ENCODE measurements at regions not wholly inside any gene's neighbourhood (a gene's known extent, or its start where the extent isn't known, plus 50 kb on each side); places are given as distances from the start of the nearest gene placed in this dataset.
"Not testable (repeated sequence)": the region's sequence is repeated elsewhere in the genome, so short reads cannot be mapped to it uniquely, and the experiment has no call there.

DNA sequence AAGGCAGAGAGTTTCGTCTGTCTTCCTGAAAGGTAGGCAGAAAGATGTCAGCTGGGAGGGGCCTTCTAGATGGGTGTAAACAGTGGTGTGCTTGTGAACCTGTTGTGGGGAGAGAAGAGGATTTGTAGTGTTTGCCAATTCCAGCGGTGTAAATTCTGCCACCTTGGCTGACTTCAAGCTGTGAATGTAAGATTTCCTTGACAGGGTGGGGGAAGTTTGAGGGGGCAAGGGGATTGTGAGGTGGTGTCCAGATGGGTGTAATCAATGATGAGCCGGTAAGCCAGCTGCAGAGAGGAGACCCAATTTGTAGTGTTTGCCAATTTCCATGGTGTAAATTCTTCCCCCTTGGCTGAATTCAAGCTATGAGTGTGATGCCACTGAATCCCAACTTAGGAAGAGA, 61.0 kb upstream of the ADGRE5 start:
- Histone ChIP-seq H3K4me1 (replicated peaks in 1 of 2) (no peaks in the 10 kb centered on the region), H3K9me3 (replicated peaks in 1 of 3) (no peaks in the 10 kb centered on the region), H3K36me3 (replicated peaks in 1 of 2) (no peaks in the 10 kb centered on the region), H3K4me3 (no peak overlapping the region), H3K27ac (no peak overlapping the region), H3K27me3 (peaks cover 2% of the 10 kb centered on the region)
- DNase-seq = no peak
- TF ChIP-seq POLR2A (IDR thresholded peaks at IDR 0.05) = no peak
- intact Hi-C loops (cut with DNase I) = no loop called here
- 87 to 94% (median 92%) methylated on average over 3 of the region's 3 CpGs for WGBS, 4 donors

- H3K27ac ChIP-seq; intact Hi-C loops (cut with DNase I); DNase-seq; H3K9me3 ChIP-seq (replicated peaks in 1 of 3); H3K4me1 ChIP-seq (replicated peaks in 1 of 2); H3K27me3 ChIP-seq; H3K4me3 ChIP-seq; H3K36me3 ChIP-seq (replicated peaks in 1 of 2): not testable (repeated sequence)
- 92 to 96% (median 95%) methylated on average over 6 of the region's 6 CpGs for WGBS, 4 donors
Measured at GRCh38 chr19:14319720-14320119, 61.5 kb upstream of the ADGRE5 start.

GRCh38 chr19:14318873-14319272, 62.4 kb upstream of the ADGRE5 start:
- H3K27me3 ChIP-seq = peaks cover 2% of the 10 kb centered on the region
- WGBS, 4 donors = 16 to 21% (median 17%) methylated on average over 12 of the region's 12 CpGs
- H3K9me3 ChIP-seq (replicated peaks in 1 of 3) = no peaks in the 10 kb centered on the region
- no peak overlapping the region for H3K4me3 ChIP-seq
- H3K4me1 ChIP-seq (replicated peaks in 1 of 2) = no peaks in the 10 kb centered on the region
- intact Hi-C loops (cut with DNase I) = no loop called here
- DNase-seq = peak in 4 of 7 donors; percentile 2 to 25 (median 15)
- TF ChIP-seq, protein P1, sequence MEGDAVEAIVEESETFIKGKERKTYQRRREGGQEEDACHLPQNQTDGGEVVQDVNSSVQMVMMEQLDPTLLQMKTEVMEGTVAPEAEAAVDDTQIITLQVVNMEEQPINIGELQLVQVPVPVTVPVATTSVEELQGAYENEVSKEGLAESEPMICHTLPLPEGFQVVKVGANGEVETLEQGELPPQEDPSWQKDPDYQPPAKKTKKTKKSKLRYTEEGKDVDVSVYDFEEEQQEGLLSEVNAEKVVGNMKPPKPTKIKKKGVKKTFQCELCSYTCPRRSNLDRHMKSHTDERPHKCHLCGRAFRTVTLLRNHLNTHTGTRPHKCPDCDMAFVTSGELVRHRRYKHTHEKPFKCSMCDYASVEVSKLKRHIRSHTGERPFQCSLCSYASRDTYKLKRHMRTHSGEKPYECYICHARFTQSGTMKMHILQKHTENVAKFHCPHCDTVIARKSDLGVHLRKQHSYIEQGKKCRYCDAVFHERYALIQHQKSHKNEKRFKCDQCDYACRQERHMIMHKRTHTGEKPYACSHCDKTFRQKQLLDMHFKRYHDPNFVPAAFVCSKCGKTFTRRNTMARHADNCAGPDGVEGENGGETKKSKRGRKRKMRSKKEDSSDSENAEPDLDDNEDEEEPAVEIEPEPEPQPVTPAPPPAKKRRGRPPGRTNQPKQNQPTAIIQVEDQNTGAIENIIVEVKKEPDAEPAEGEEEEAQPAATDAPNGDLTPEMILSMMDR (IDR thresholded peaks at IDR 0.05) = no peak
- TF ChIP-seq POLR2A (IDR thresholded peaks at IDR 0.05) = no peak
- no peak overlapping the region for H3K27ac ChIP-seq
- no peaks in the 10 kb centered on the region for H3K36me3 ChIP-seq (replicated peaks in 1 of 2)

GRCh38 chr19:14317157-14317556, 64.1 kb upstream of the ADGRE5 start:
- no peaks in the 10 kb centered on the region for H3K36me3 ChIP-seq (replicated peaks in 1 of 2)
- no peak overlapping the region for H3K27ac ChIP-seq
- TF ChIP-seq, protein P1 (IDR thresholded peaks at IDR 0.05) = no peak
- no peak for TF ChIP-seq POLR2A (IDR thresholded peaks at IDR 0.05)
- WGBS, 4 donors = 78 to 88% (median 88%) methylated on average over 21 of the region's 21 CpGs
- peaks cover 2% of the 10 kb centered on the region for H3K27me3 ChIP-seq
- no peaks in the 10 kb centered on the region for H3K9me3 ChIP-seq (replicated peaks in 1 of 3)
- no peak for DNase-seq
- H3K4me1 ChIP-seq (replicated peaks in 1 of 2) = no peaks in the 10 kb centered on the region
- no peak overlapping the region for H3K4me3 ChIP-seq
- intact Hi-C loops (cut with DNase I) = no loop called here

DNA sequence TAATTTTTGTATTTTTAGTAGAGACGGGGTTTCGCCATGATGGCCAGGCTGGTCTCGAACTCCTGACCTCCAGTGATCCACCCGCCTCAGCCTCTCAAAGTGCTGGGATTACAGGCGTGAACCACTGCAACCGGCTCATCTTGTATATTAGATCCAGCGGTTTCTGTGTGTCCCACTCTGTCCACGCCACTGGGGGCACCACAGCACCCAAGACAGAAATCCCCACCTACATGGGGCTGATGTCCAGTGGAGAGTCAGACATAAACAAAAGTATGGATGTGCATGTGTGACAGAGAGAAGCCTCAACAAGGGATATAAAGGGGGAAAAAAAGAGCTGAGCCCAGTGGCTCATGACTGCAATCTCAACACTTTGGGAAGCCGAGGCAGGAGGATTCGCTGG, 65.8 kb upstream of the ADGRE5 start:
- no peak for TF ChIP-seq POLR2A (IDR thresholded peaks at IDR 0.05)
- TF ChIP-seq, protein P1 (IDR thresholded peaks at IDR 0.05) = no peak
- no peaks in the 10 kb centered on the region for H3K9me3 ChIP-seq (replicated peaks in 1 of 3)
- no peaks in the 10 kb centered on the region for H3K36me3 ChIP-seq (replicated peaks in 1 of 2)
- no peaks in the 10 kb centered on the region for H3K4me1 ChIP-seq (replicated peaks in 1 of 2)
- WGBS, 4 donors = 83 to 90% (median 85%) methylated on average over 10 of the region's 10 CpGs
- no peak overlapping the region for H3K27ac ChIP-seq
- intact Hi-C loops (cut with DNase I) = no loop called here
- no peak for DNase-seq
- peaks cover 2% of the 10 kb centered on the region for H3K27me3 ChIP-seq
- H3K4me3 ChIP-seq = no peak overlapping the region

All from adrenal gland (tissue), 9 donors.